Fibroblast of upper back skin (primary cell): ENCODE measurements at regions not wholly inside any gene's neighbourhood (a gene's known extent, or its start where the extent isn't known, plus 50 kb on each side); places are given as distances from the start of the nearest gene placed in this dataset.
"Not testable (repeated sequence)": the region's sequence is repeated elsewhere in the genome, so short reads cannot be mapped to it uniquely, and the experiment has no call there.

Experiments
- DNase-seq: peaks from one replicate; pipeline ENCODE4 v3.0.0-alpha.2; 2013

DNA sequence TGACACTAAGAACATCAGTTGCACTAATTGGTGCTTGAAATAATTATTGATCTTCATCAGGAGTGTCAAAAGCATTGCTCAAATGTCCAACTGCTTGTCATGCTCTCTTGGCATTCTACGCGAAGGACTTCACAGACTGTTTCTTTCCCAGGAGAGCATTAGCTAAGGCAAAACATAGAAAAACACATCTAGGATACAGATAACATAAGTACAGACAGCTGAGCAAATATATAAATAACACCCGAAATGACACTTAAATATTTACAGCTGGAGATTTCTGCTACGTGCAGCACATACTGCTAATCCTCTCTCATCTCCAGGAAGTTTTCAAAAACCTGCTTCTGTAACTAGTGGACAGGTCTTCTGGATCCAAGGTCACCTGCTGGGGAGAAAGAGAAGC, 120.0 kb upstream of the PRMT8 start:
- DNase-seq = no peak

DNA sequence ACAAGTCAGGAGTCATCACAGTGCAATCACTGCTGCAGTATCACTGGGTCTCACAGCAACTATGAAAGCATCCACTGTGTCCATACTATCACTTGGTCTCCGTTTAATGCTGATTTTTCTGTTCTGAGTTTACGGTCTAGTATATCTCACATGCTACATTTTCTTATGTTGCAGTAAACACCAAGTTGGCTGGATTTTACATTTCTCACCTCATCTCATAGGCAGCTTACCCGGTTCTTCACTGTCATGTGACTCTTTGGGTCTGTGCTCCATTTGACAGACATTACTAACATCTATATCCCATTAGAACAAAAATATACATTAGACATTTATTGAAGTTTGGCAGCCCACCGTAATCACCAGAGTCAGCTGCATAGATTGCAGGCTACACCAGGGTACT, 115.7 kb upstream of the PRMT8 start:
- DNase-seq = no peak

DNA sequence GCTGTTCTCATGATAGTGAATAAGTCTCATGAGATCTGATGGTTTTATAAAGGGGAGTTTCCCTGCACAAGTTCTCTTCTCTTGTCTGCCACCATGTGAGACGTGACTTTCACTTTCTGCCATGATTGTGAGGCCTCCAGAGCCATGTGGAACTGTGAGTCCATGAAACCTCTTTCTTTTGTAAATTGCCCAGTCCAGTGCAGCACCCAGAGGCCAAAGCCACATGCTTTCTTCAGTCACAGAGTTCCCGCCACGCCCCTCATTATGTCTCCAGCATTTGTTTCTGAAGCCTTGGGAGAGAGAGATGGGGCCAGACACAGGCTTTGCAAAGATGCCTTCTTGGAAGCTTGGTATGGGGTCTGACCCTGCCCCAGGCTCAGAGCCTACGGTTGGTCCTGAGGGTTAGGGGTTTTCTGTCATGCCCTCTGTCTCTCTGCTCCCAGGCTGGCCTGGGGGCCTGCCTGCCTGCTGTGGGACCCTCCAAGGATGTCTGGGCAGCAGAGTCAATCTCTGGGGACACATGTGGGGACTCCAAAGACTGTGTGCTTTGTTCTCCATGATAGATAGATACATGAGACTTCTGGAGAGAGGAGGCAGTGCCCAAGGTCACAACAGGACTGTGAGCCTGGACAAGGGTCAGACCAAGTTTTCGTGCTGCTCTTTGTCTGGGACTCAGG, 114.1 kb upstream of the PRMT8 start:
- DNase-seq = no peak

DNA sequence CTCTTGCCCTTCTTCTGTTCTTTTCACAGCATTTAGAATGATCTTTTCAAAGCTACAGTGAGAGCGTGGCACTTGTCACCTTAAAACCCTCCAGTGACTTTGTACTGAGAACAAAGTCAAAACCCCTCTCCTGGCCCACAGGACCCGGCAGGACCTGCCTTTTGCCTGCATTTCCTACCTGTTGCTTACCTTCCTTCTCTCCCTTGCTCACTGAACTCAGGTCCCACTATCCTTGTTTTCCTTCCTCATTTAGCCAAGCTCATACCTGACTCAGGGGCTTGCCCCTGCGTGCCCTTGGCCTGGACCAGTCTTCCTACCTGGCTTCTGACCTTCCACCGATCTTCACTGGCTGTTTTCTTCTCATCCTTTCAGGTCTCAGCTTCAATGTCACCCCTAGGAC, 112.3 kb upstream of the PRMT8 start:
- no peak for DNase-seq

DNA sequence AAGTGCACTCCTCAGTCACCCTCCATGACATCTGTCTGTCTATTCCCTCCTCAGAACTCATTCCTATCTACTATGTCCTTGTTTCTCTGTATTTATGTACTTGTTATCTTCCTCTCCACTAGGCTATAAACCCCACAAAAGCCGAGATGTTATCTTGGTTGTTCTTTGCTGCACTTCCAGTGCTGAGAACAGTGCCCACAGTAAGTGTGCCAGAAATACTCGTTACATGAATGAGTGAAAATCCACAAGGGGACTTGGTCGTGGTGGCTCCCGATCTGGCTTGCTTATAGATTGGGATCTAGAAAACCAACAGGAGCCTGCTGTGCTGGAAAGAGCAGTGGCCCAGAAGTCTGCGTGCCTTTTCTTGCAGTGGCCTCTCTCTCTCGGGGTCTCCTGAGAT, 111.9 kb upstream of the PRMT8 start:
- no peak for DNase-seq

DNA sequence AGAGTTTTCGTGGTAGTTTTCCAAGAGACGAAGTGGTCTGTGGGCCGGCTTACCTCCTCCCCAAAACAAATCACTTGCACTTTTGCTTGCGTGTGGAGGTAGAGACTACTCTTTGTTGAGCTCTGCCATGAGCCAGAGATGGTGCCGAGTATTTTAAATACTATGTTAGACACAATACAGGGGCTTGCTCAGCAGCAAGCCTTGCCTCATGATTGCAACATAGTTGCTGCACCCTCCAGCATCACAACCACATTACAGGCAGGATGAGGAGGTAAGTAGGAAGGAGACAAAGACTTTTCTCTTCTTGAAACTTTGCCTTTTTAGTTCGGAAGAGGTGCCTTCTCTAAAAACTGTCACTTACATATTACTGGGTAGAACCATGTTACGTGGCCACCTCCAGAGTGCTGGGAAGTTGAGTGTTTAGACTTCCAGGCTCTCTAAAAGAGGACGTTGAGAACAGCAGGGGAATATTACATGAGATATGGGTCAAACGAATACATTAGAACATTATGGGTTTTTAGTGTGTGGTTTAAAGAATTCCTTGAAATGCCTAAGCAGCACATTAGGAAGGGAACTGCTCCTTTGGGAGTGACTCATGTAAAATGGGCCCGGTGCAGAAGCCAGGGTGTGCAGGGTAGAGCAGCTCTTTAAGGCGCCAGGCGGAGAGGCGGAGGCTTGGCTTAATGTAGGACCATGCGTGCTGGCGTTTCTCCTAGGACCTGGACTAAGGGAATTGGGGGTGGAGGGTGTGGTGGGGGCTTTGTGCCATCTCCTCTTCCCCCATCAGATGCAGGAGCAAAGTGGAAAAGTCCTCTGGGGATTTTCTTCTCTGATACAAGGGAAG, 110.6 kb upstream of the PRMT8 start:
- peak; percentile 79 for DNase-seq

DNA sequence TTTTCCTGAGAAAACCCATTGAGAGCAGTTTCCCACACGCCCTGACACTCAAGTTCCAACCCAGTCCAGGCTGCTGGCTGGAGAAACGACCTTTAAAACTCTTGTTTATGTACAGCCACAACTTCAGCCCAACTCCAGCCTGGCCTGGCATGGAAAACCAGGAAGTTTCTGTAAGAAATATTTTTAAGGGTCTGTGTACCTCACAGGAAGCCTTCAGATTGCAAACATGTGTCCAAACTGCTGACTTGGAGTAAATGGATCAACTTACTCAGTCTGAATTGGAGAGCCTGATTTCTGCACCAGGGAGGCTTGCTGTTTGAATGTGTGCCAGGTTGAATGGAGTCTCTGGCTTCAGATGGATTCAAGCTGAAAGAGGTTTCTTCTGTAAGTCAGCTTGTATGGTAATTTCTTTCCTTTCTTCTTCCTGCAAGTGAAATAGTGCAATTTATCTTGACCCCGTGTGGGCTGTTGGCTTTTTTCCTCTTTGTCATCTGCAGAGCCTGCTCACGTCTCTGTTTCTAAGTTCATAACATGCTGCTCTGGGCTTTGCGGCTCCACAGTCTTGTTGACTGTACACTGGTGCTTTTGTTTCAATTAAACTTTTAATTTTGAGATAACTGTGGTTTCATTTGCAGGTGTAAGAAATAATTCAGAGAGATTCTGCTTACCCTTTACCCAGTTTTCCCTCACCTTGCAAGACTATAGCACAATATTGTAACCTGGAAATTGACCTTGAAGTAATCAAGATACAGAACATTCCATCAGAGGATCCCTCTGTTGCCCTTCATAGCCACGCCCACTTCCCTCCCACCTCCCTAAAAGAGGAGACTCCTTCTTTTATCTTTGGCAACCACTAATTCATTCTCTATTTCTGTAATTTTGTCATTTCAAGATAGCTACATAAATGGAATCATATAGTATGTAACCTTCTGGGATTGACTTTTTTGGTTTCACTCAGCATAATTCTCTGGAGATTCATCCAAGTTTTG, 109.7 kb upstream of the PRMT8 start:
- peak; percentile 87 for DNase-seq

DNA sequence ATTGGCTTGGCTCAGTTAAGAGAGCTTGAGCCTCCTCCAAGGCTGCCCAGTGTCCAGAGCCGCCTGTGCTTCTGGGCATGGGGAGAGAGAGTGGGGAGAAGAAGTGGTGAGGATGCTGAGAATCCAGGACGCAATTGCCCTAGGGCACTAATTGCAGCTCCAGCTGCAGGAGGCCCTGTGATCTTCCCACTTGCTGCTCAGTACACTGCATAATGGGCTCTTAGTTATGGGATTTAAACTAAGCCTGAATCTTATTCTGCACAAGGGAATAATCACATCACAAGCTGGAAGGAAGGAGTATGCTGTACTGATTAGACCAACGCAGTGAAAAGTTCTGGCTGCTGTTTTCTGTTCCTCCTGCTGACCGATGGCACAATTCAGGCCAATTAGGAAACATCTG, 101.0 kb upstream of the PRMT8 start:
- DNase-seq = no peak

DNA sequence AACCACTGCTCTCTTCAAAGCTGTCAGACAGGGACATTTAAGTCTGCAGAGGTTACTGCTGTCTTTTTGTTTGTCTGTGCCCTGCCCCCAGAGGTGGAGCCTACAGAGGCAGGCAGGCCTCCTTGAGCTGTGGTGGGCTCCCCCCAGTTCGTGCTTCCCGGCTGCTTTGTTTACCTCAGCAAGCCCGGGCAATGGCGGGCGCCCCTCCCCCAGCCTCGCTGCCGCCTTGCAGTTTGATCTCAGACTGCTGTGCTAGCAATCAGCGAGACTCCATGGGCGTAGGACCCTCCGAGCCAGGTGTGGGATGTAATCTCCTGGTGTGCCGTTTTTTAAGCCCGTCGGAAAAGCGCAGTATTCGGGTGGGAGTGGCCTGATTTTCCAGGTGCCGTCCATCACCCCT, 93.4 kb upstream of the PRMT8 start:
- not testable (repeated sequence) for DNase-seq

DNA sequence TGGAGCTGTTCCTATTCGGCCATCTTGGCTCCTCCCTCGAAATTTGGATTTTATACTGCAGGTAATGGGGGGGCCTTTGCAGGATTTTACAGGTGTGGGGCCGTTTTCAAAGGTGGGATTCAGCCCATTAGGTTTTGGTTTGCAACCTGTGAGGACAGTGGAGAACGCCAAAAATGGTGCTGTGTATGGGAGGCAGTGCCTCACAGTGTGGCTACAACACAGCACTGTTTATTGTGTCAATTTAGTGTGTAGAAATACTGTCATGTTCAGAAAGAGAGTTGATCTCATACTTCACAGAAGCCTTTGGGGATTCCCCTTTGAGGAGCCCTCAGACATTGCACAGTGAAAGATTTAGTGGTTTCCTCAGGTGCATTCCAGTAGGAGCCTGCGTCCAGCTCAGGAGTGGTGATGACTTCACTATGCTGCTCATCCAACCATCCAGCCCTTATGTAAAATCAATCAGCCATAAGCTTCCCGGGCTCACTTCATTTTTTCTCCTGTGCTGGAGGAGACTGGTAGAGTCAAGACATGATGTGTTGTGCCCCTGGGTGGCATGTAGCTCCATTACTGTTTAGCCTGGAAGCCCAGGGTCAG, 92.7 kb upstream of the PRMT8 start:
- no peak for DNase-seq

DNA sequence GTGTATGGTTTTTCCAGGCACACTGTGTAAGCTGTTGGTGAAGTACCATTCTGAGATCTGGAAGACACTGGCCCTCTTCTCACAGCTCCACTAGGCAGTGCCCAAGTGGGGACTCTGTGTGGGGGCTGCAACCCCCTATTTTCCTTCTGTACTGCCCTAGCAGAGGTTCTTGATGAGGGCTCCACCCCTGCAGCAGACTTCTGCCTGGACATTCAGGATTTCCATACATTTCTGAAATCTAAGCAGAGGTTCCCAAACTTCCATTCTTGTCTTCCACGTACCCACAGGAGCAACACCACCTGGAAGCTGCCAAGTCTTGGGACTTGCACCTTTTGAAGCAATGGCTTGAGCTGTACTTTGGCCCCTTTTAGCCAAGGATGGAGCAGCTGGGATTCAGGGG, 85.2 kb upstream of the PRMT8 start:
- DNase-seq = no peak

DNA sequence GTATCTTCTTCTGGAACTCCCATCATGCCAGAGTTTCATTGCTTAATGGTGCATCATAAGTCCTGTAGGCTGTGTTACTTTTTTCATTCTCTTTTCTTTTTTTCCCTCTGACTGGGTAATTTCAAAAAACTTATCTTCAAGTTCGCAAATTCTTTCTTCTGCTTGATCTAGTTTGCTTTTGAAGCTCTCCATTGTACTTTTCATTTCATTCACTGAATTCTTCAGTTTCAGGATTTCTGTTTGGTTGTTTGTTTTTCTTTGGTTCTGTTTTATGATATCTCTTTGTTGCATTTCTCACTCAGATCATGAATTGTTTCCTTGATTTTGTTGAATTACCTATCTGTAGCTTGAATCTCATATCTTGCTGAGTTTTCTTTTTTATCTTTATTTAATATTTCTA, 83.3 kb upstream of the PRMT8 start:
- no peak for DNase-seq

DNA sequence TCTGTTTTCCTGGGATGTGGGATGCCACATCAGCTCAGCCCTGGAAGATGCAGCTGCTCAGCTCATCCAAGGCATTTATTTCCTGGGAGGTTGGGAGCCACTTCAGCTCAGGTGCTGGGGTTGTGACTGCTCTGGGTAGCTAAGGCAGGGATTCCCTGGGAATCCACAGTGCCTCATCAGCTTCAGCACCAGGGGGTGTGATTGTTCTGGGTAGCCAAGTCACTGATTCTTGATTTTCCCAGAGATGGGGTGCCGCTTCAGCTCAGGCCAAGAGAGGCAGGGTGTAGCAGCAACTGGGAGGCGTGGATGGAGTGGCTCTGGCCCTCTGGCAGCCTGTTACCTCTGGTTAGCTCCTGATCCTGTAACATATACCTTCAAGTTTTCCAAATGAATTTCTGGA, 81.3 kb upstream of the PRMT8 start:
- DNase-seq = no peak

DNA sequence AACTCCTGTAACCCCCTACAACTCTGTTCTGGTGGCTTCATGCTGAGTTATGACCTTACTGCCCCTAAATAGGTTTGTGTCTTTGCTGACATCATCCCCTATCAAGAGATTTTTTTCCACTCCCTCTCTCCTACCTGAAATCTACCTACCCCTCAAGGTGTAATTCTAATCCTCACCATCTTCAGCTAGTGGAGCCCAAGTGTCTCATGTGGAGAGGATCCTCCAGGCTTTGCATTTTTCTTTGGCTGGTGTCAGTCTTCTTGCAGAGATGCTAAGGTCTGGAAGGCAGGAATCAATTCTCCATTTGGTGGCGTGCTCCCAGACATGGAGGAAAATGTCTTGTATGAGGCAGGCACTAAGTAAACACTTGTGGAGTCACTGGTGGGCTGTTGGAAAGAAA, 74.8 kb upstream of the PRMT8 start:
- no peak for DNase-seq

DNA sequence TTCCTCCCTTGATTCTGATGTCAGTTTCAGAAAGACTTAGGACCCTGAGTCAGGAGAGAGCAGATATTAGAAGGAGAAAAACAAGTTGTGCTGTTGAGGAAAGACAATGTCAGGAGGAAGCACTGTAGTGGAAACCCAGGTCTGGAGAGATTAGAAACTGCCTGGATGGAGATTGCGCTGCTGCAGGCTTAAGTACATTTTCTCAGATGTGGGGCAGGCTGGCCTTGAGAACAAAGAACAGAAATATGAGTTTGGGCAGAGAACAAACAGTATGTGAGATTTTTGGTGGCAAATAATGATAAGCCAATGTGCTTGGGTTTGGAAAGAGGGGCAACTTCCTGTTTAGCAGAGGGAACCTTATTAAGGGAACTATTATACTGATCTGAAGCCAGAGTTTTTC, 74.3 kb upstream of the PRMT8 start:
- DNase-seq = no peak

DNA sequence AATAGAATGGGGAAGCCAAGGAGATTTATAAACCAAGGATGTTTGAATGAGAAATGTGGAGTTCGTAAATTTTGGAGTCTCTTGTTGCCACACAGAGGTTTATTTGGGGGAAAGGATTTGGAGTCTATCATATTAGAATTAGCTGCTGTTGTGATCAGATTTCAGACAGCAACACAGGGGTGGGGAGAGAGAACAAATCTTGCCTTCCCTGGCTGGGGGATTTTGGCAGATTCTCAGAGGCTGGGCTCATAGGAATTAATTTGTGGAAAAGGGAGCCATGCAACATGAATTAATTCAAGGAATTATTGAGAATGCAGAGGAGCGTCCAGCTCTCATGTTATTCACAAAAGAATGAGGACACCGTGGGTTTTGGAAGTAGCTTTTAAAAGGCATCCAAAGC, 73.9 kb upstream of the PRMT8 start:
- no peak for DNase-seq

DNA sequence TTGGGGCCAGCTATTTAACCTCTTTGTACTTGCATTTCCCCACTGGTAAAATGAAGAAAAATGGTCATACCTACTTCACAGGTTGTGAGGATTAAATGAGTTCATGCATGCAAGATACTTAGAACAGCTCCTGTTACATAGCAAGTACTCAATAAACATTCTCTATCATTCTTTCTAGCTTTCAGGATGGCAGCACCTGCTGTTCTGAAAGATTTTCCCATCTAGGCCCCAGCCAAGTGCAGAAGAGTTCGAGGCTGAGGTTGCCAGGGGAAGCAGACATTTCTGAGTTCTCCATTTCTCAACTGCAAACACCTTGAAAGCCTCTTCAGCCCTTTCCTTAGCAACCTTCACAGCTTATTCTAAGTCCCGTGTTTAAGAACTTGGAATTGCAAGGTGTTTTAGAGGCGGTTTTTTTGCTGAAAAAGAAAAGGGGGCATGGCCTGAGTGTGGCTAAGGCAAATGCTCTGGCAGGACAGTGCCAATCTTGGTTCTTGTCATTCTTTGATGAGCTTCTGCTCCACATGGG, 73.0 kb upstream of the PRMT8 start:
- no peak for DNase-seq

DNA sequence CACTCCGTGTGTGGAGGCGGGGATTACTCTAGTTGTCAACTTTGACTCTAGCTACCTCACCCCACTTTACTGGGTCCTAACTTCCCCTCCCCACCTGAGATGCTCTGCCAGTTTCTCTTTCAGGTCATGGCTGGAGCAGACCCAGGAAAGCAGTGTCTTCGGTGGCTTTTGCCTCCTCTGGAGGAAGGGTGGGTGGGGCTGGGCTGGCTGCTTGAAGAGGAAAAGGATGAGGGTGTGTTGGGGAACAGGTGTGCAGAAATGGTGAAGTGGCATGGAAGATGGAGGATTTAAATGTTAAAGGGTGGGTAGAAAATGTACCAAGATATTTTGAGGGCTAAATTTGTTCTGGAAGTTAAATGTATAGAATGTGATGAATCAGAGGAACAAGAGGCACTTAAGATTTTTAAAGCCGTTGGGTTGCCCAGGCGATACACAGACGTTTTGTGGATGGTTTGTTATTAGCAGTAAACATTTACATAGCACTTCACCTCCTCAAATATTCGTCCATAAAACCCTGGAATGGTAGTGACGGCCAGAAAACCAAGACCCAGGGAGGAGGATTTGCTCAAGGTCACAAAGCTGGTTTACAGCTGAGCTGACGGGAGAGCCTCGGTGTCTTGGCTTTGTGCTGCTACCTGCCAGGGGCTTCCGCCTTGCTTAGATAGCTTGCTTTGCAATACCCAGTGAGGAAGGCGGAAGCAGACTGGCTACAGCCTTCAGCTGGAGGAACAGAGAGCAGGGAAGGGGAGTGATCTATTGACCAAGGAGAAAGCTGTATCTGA, 72.2 kb upstream of the PRMT8 start:
- no peak for DNase-seq

DNA sequence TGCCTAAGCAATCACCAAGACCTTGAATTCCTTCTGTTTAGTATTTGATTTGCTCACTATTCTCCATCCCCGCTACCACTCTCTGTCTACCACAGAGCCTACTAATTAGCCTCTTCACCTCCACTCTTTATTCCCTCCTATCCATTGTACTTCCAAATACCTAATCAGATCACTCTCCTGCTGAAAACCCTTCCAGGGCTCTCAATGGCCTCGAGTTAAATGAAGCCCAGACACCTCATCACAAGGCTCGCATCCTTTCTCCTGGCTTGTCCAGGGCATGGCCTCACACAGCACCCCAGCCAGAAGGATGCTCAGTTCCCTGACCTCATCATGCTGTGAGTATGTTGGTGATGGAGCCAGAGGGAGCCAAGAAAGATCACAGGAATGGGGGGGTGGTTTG, 71.4 kb upstream of the PRMT8 start:
- no peak for DNase-seq

DNA sequence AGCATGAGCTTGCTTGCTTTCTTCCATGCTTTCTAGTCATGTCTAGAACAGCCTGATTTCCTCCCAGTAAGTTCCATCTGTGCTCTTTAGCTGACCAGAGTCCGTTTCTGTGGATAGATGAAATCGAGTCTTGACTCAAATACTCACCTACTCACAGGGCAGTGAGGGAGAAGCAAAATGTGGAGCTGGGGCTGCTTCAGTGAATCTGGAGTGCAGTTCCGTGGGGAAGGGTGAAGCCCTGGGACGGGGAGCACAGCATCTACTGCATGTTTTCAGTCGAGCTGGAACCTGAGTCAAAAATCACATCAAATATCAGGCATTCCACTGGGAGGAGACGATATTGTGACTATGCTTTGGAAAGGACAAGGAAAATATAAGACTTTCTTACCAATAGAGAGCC, 70.3 kb upstream of the PRMT8 start:
- DNase-seq = no peak

DNA sequence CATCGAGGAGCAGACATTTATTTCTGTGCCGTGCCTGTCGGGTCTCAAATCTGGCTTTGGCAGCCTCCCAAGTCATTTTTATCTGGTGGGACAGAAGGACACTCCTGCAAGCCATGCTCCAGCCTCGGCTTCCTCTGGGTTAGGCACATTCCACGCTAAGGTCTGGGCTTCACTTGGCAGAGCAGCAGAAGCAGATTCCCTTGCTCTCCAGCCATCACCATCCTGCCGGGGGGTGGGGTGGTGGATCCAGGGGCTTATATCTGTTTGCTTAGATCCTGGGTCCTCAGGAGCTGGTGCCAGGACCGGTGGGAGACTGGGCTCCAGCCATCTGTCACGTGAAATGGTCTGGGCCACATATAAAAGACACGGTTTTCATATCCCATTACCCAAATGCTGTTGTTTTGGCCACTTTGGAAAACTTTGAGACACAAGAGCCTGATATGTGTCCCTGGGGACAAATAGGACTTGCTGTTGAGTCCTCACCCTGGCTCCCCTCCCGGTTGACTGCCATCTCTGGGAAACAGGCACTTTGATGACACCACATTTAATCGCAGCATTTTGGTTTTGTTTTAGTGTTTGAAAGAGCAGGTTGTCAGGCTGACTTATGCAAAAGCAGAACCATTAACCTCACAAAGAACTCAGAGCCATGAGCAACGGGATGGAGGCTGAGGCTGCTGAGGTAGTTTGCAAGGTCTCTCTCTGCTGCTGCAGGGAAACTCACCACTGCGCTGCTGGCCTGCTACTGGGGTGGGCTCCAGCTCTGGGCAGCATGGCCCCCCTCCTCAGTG, 69.6 kb upstream of the PRMT8 start:
- no peak for DNase-seq
